ENCODE measurements at regions not wholly inside any gene's neighbourhood (a gene's known extent, or its start where the extent isn't known, plus 50 kb on each side); places are given as distances from the start of the nearest gene placed in this dataset.

- DNase-seq (ENCODE audit: low read depth) = no peak
- H3K4me3 ChIP-seq (ENCODE audit: low read depth, low read length) = no peak overlapping the region
- no peak for TF ChIP-seq CTCF (IDR thresholded peaks at IDR 0.05; ENCODE audit: insufficient read depth, low read depth, low read length)
Observed at GRCh38 chr12:105723066-105723465, 392.6 kb downstream of the C12orf75 start.

GRCh38 chr12:105723494-105723893, 393.0 kb downstream of the C12orf75 start:
- H3K4me3 ChIP-seq (ENCODE audit: low read depth, low read length) = no peak overlapping the region
- DNase-seq (ENCODE audit: low read depth) = no peak
- TF ChIP-seq CTCF (IDR thresholded peaks at IDR 0.05; ENCODE audit: insufficient read depth, low read depth, low read length) = no peak

- no peak overlapping the region for H3K4me3 ChIP-seq (ENCODE audit: low read depth, low read length)
- TF ChIP-seq CTCF (IDR thresholded peaks at IDR 0.05; ENCODE audit: insufficient read depth, low read depth, low read length) = no peak
- no peak for DNase-seq (ENCODE audit: low read depth)
Observed at GRCh38 chr12:105724641-105725040, 394.1 kb downstream of the C12orf75 start.

GRCh38 chr12:105725054-105725453, 394.6 kb downstream of the C12orf75 start:
- DNase-seq (ENCODE audit: low read depth) = peak; percentile 35
- no peak for TF ChIP-seq CTCF (IDR thresholded peaks at IDR 0.05; ENCODE audit: insufficient read depth, low read depth, low read length)
- H3K4me3 ChIP-seq (ENCODE audit: low read depth, low read length) = no peak overlapping the region

GRCh38 chr12:105729181-105729771, 398.8 kb downstream of the C12orf75 start:
- no peak overlapping the region for H3K4me3 ChIP-seq (ENCODE audit: low read depth, low read length)
- TF ChIP-seq CTCF (IDR thresholded peaks at IDR 0.05; ENCODE audit: insufficient read depth, low read depth, low read length) = no peak
- DNase-seq (ENCODE audit: low read depth) = no peak

- no peak for TF ChIP-seq CTCF (IDR thresholded peaks at IDR 0.05; ENCODE audit: insufficient read depth, low read depth, low read length)
- no peak overlapping the region for H3K4me3 ChIP-seq (ENCODE audit: low read depth, low read length)
- DNase-seq (ENCODE audit: low read depth) = no peak
Observed at GRCh38 chr12:105729926-105730325, 399.4 kb downstream of the C12orf75 start.

- H3K4me3 ChIP-seq (ENCODE audit: low read depth, low read length) = no peak overlapping the region
- TF ChIP-seq CTCF (IDR thresholded peaks at IDR 0.05; ENCODE audit: insufficient read depth, low read depth, low read length) = no peak
- no peak for DNase-seq (ENCODE audit: low read depth)
Observed at GRCh38 chr12:105733579-105733978, 403.1 kb downstream of the C12orf75 start.

All from fibroblast of villous mesenchyme (primary cell).